H9 (cell line): ENCODE measurements at regions not wholly inside any gene's neighbourhood (a gene's known extent, or its start where the extent isn't known, plus 50 kb on each side); places are given as distances from the start of the nearest gene placed in this dataset.

ENCODE experiments used
- DNase-seq: peaks from one replicate; pipeline ENCODE4 v3.0.0-alpha.2; 2017
- H2AFZ ChIP-seq: one replicate; pipeline ENCODE4 v1.6.1; 2013; ENCODE audit warnings: mild to moderate bottlenecking, low read length, control low read depth, moderate library complexity
- H2AK5ac ChIP-seq: 2 replicates; pipeline ENCODE4 v1.6.1; 2013; ENCODE audit warnings: low read length, control low read depth, mixed read lengths; ENCODE audit not compliant: insufficient read length
- H2BK120ac ChIP-seq: one replicate; pipeline ENCODE4 v1.6.1; 2013; ENCODE audit warnings: low read depth, mild to moderate bottlenecking, low read length, control low read depth, inconsistent platforms; ENCODE audit not compliant: poor library complexity, severe bottlenecking
- H2BK12ac ChIP-seq: 2 replicates; pipeline ENCODE4 v1.6.1; 2013; ENCODE audit warnings: low read length, control low read depth, mixed read lengths, low read depth; ENCODE audit not compliant: insufficient read length
- H2BK15ac ChIP-seq: 2 replicates; pipeline ENCODE4 v1.6.1; 2013; ENCODE audit warnings: low read depth, low read length, control low read depth
- H2BK20ac ChIP-seq: one replicate; pipeline ENCODE4 v1.6.1; 2013; ENCODE audit warnings: low read depth, mild to moderate bottlenecking, low read length, control low read depth, inconsistent platforms; ENCODE audit not compliant: poor library complexity, severe bottlenecking
- H2BK5ac ChIP-seq: 2 replicates; pipeline ENCODE4 v1.6.1; 2013; ENCODE audit warnings: low read length, control low read depth, mixed read lengths; ENCODE audit not compliant: insufficient read length
- H3K14ac ChIP-seq: 2 replicates; pipeline ENCODE4 v1.6.1; 2013; ENCODE audit warnings: low read length, control low read depth; ENCODE audit not compliant: insufficient read depth
- H3K18ac ChIP-seq: 2 replicates; pipeline ENCODE4 v1.6.1; 2013; ENCODE audit warnings: low read depth, mild to moderate bottlenecking, mixed read lengths, low read length, control low read depth; ENCODE audit not compliant: insufficient read length
- H3K23ac ChIP-seq: 2 replicates; pipeline ENCODE4 v1.6.1; 2013; ENCODE audit warnings: low read length, control low read depth, mixed read lengths, low read depth; ENCODE audit not compliant: insufficient read length
- H3K23me2 ChIP-seq: 2 replicates; pipeline ENCODE4 v1.6.1; 2013; ENCODE audit warnings: low read depth, mild to moderate bottlenecking, mixed read lengths, low read length, control low read depth; ENCODE audit not compliant: insufficient read length, poor library complexity, severe bottlenecking
- H3K27ac ChIP-seq: 2 replicates; pipeline ENCODE4 v1.5.1; 2013; ENCODE audit warnings: low read length, control low read depth, mixed read lengths, low read depth; ENCODE audit not compliant: insufficient read length
- H3K27me3 ChIP-seq: 2 replicates; pipeline ENCODE4 v1.6.1; 2013; ENCODE audit warnings: low read length, control low read depth, inconsistent platforms; ENCODE audit not compliant: insufficient read depth
- H3K4ac ChIP-seq: 2 replicates; pipeline ENCODE4 v1.6.1; 2013; ENCODE audit warnings: low read depth, mild to moderate bottlenecking, control low read depth, inconsistent platforms, low read length, moderate library complexity
- H3K4me1 ChIP-seq: 2 replicates; pipeline ENCODE4 v1.6.1; 2013; ENCODE audit warnings: low read length, control low read depth, inconsistent platforms; ENCODE audit not compliant: insufficient read depth
- H3K4me2 ChIP-seq: 2 replicates; pipeline ENCODE4 v1.6.1; 2013; ENCODE audit warnings: low read length, control low read depth, mixed read lengths; ENCODE audit not compliant: insufficient read length, insufficient read depth
- H3K56ac ChIP-seq: 2 replicates; pipeline ENCODE4 v1.6.1; 2013; ENCODE audit warnings: low read depth, mild to moderate bottlenecking, mixed read lengths, low read length, control low read depth; ENCODE audit not compliant: insufficient read length
- H3K79me1 ChIP-seq: 2 replicates; pipeline ENCODE4 v1.6.1; 2013; ENCODE audit warnings: low read depth, mild to moderate bottlenecking, moderate library complexity, low read length, control low read depth, inconsistent platforms; ENCODE audit not compliant: insufficient read depth, poor library complexity, severe bottlenecking
- H3K79me2 ChIP-seq: 2 replicates; pipeline ENCODE4 v1.6.1; 2013; ENCODE audit warnings: low read length, control low read depth, inconsistent platforms; ENCODE audit not compliant: insufficient read depth
- H3K9ac ChIP-seq: 2 replicates; pipeline ENCODE4 v1.6.1; 2013; ENCODE audit warnings: low read length, control low read depth, mixed read lengths; ENCODE audit not compliant: insufficient read length; ENCODE audit errors: extremely low read depth
- H3K9me3 ChIP-seq: one replicate; pipeline ENCODE4 v1.6.1; 2013; ENCODE audit warnings: low read depth, low read length, inconsistent platforms; ENCODE audit not compliant: control insufficient read depth
- H3T11ph ChIP-seq: one replicate; pipeline ENCODE4 v1.6.1; 2013; ENCODE audit warnings: mild to moderate bottlenecking, low read length, control low read depth, inconsistent platforms
- H4K20me1 ChIP-seq: one replicate; pipeline ENCODE4 v1.6.1; 2013; ENCODE audit not compliant: control insufficient read depth, insufficient read length, insufficient read depth
- H4K5ac ChIP-seq: 2 replicates; pipeline ENCODE4 v1.6.1; 2013; ENCODE audit warnings: low read depth, mild to moderate bottlenecking, mixed read lengths, low read length, control low read depth; ENCODE audit not compliant: insufficient read length
- H4K8ac ChIP-seq: replicated peaks from 2 replicates; pipeline ENCODE4 v1.6.1; 2013; ENCODE audit warnings: low read length, control low read depth, mixed read lengths, low read depth; ENCODE audit not compliant: insufficient read length
- H4K91ac ChIP-seq: 2 replicates; pipeline ENCODE4 v1.6.1; 2013; ENCODE audit warnings: low read depth, mild to moderate bottlenecking, moderate library complexity, mixed read lengths, low read length, control low read depth; ENCODE audit not compliant: insufficient read length
- H3K27ac Mint-ChIP-seq, 3 experiments: 2 replicates in 2 of 3; 3 replicates in 1 of 3; pipeline ENCODE4 v1.8.0; 2020 to 2021; ENCODE audit warnings: mixed read lengths in 3 of 3, mild to moderate bottlenecking in 1 of 3, moderate library complexity in 1 of 3
- H3K27me3 Mint-ChIP-seq: 2 replicates; pipeline ENCODE4 v1.8.0; 2021; ENCODE audit warnings: low read depth, mild to moderate bottlenecking, moderate library complexity, mixed read lengths
- H3K36me3 Mint-ChIP-seq, 3 experiments: 2 replicates in 2 of 3; 3 replicates in 1 of 3; pipeline ENCODE4 v1.8.0; 2020 to 2021; ENCODE audit warnings: low read depth in 3 of 3, mixed read lengths in 3 of 3; ENCODE audit not compliant: insufficient read depth in 1 of 3
- H3K4me1 Mint-ChIP-seq, 2 experiments: 2 replicates each; pipeline ENCODE4 v1.8.0; 2020; ENCODE audit warnings: mixed read lengths in 2 of 2
- H3K4me3 Mint-ChIP-seq, 2 experiments: 2 replicates in 1 of 2; 3 replicates in 1 of 2; pipeline ENCODE4 v1.8.0; 2020 to 2021; ENCODE audit warnings: mild to moderate bottlenecking in 2 of 2, mixed read lengths in 2 of 2, moderate library complexity in 1 of 2
- H3K9me3 Mint-ChIP-seq, 2 experiments: 2 replicates in 1 of 2; 3 replicates in 1 of 2; pipeline ENCODE4 v1.8.0; 2020; ENCODE audit warnings: mild to moderate bottlenecking in 2 of 2, mixed read lengths in 2 of 2, moderate library complexity in 1 of 2
- CTCF ChIP-seq: fragments of 200-600 bp; sonication (generic); conservative IDR thresholded peaks from 3 replicates; pipeline ENCODE4 v1.8.0; 2021; ENCODE audit warnings: antibody characterized with exemption, mild to moderate bottlenecking
- WGBS: extraction: QIAGEN DNeasy Blood & Tissue Kit; methylation state at CpG from one replicate; pipeline ENCODE4 v1.1.7; 2013; ENCODE audit warnings: missing lambda C conversion rate, low lambda C conversion rate, mixed read lengths; ENCODE audit not compliant: insufficient read length; ENCODE audit errors: extremely low coverage; 5-methylcytosine and 5-hydroxymethylcytosine counted together

- H4K91ac ChIP-seq: no peak overlapping the region
- no peak overlapping the region for H3K9ac ChIP-seq
- H2BK5ac ChIP-seq: no peak overlapping the region
- no peak overlapping the region for H3K23ac ChIP-seq
- no peaks in the 10 kb centered on the region for H3K27me3 ChIP-seq
- no peak for DNase-seq
- Mint-ChIP-seq H3K9me3 (peaks cover 0 to 4% of the 10 kb centered on the region in 2 experiments; a peak in 1 of 5 replicates), H3K27ac (no peak overlapping the region), H3K4me3 (no peak overlapping the region), H3K27me3 (no peaks in the 10 kb centered on the region), H3K36me3 (no peaks in the 10 kb centered on the region), H3K4me1 (peaks cover 8 to 13% of the 10 kb centered on the region in 2 experiments)
- no CpG with 5 or more reads among the region's 10 CpGs for WGBS
- no peak overlapping the region for H3K56ac ChIP-seq
- H3K18ac ChIP-seq: no peak overlapping the region
- H4K20me1 ChIP-seq: no peaks in the 10 kb centered on the region
- no peaks in the 10 kb centered on the region for H3K9me3 ChIP-seq
- no peak overlapping the region for H3K4ac ChIP-seq
- peaks cover 3% of the 10 kb centered on the region; the same call in 1 of the 2 replicates for H3K4me1 ChIP-seq
- H2AK5ac ChIP-seq: no peak overlapping the region
- H3K14ac ChIP-seq: no peak overlapping the region
- no peak overlapping the region for H2BK120ac ChIP-seq
- H2BK12ac ChIP-seq: no peak overlapping the region
- H3K79me2 ChIP-seq: no peaks in the 10 kb centered on the region
- H2BK20ac ChIP-seq: no peak overlapping the region
- TF ChIP-seq CTCF: no peak
- H3K27ac ChIP-seq: no peak overlapping the region
- H3K79me1 ChIP-seq: no peaks in the 10 kb centered on the region
- H2BK15ac ChIP-seq: no peak overlapping the region
- H3K23me2 ChIP-seq: no peaks in the 10 kb centered on the region
- H4K5ac ChIP-seq: no peak overlapping the region
- no peak overlapping the region for H3K4me2 ChIP-seq
- H2AFZ ChIP-seq: no peak overlapping the region
- H4K8ac ChIP-seq: no peak overlapping the region
- no peak overlapping the region for H3T11ph ChIP-seq
Observed at GRCh38 chr2:446963-447530, 159.2 kb upstream of the ALKAL2 start.
